ENCODE measurements at regions not wholly inside any gene's neighbourhood (a gene's known extent, or its start where the extent isn't known, plus 50 kb on each side); places are given as distances from the start of the nearest gene placed in this dataset.

DNA sequence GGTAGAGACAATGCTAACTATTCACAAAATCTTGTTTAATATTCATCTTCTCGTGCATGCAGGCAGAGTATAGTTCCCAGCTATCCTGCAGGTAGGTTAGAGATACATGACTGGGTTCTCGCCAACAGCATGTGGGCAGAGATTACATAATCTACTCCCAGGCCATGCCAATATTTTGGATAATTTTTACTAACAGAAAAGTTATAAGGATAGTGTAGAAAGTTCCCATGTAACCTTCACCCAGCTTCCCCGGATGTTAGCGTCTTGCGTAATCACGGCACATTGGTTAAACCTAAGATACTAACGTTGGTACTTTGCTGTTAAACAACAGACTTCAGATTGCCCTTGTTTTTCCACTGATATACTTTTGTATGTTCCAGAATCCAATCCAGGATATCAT is 215.5 kb upstream of the LARGE1 start:
- no peaks in the 10 kb centered on the region for H3K36me3 ChIP-seq (ENCODE audit: low read depth, missing control alignments)
- WGBS, 2 donors, result 83 to 86% methylated on average over 7 of the region's 7 CpGs
- no peaks in the 10 kb centered on the region for H3K4me1 ChIP-seq
- no peaks in the 10 kb centered on the region for H3K27me3 ChIP-seq
- intact Hi-C loops (cut with DNase I; ENCODE audit: low total_unique reads), result no loop called here
- H3K27ac ChIP-seq, result no peak overlapping the region
- no peak overlapping the region for H3K4me3 ChIP-seq
- TF ChIP-seq POLR2A (IDR thresholded peaks at IDR 0.05) (no peak), CTCF (IDR thresholded peaks at IDR 0.05) (no peak)
- DNase-seq, result no peak
- no peaks in the 10 kb centered on the region for H3K9me3 ChIP-seq

- Histone ChIP-seq H3K27ac (no peak overlapping the region), H3K36me3 (ENCODE audit: low read depth, missing control alignments) (no peaks in the 10 kb centered on the region), H3K9me3 (no peaks in the 10 kb centered on the region), H3K4me3 (no peak overlapping the region), H3K4me1 (no peaks in the 10 kb centered on the region), H3K27me3 (no peaks in the 10 kb centered on the region)
- TF ChIP-seq POLR2A (IDR thresholded peaks at IDR 0.05) (no peak), CTCF (IDR thresholded peaks at IDR 0.05) (no peak)
- no peak for DNase-seq
- intact Hi-C loops (cut with DNase I; ENCODE audit: low total_unique reads), result no loop called here
Observed at GRCh38 chr22:34150023-34150422, 229.7 kb upstream of the LARGE1 start.

GRCh38 chr22:34159491-34159890 is 239.2 kb upstream of the LARGE1 start:
- Histone ChIP-seq H3K4me1 (no peaks in the 10 kb centered on the region), H3K36me3 (ENCODE audit: low read depth, missing control alignments) (no peaks in the 10 kb centered on the region), H3K4me3 (no peak overlapping the region), H3K27me3 (no peaks in the 10 kb centered on the region), H3K27ac (no peak overlapping the region), H3K9me3 (no peaks in the 10 kb centered on the region)
- no peak for TF ChIP-seq CTCF (IDR thresholded peaks at IDR 0.05)
- TF ChIP-seq POLR2A (IDR thresholded peaks at IDR 0.05), result no peak
- no peak for DNase-seq
- intact Hi-C loops (cut with DNase I; ENCODE audit: low total_unique reads), result no loop called here
- WGBS, 2 donors, result 82 to 87% methylated on average over 8 of the region's 8 CpGs

DNA sequence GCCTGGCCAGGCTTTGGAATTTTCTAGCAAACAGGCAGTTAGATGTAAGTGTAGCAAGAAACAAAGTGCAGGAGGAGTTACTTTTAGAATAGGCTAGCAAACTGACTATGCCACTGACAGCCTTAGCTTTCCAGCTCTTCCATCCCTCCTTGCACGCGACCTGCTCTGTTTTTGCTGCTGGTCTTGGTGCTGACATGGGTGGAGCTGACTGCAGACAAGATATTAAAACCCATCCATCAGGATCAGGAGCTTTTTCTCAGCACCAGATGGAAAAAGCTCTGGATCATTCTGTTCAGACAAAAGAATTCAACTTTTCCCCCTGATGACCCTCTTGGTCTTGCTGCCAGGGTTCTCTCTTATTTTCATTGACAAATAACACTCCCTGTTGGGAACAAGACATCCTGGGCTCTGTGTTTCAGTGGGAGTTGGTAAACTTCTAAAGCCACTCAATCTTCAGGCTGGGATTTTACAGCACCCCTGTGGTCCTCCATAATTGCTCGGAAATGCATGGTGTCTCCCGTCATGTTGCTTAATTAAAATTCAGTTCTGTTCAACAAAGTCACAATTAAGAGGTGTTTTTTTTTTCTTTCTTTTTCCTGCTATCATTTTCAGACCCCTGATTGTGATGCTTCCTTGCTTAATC is 240.0 kb upstream of the LARGE1 start:
- WGBS, 2 donors, result 40 to 52% methylated on average over 4 of the region's 4 CpGs
- no peak for DNase-seq

More for the DNA sequence above, 240.0 kb upstream of the LARGE1 start:
- no peaks in the 10 kb centered on the region for H3K27me3 ChIP-seq
- TF ChIP-seq POLR2A (IDR thresholded peaks at IDR 0.05) (no peak), CTCF (IDR thresholded peaks at IDR 0.05) (no peak)
- no peak overlapping the region for H3K4me3 ChIP-seq
- H3K9me3 ChIP-seq, result no peaks in the 10 kb centered on the region
- H3K36me3 ChIP-seq (ENCODE audit: low read depth, missing control alignments), result no peaks in the 10 kb centered on the region
- no peak overlapping the region for H3K27ac ChIP-seq
- no peaks in the 10 kb centered on the region for H3K4me1 ChIP-seq
- intact Hi-C loops (cut with DNase I; ENCODE audit: low total_unique reads), result no loop called here

All from testis (tissue), 2 donors.